ENCODE measurements at regions not wholly inside any gene's neighbourhood (a gene's known extent, or its start where the extent isn't known, plus 50 kb on each side); places are given as distances from the start of the nearest gene placed in this dataset.

- no peak for DNase-seq (ENCODE audit: low spot score)
These were observed 105.2 kb upstream of the TAF1B start for GRCh38 chr2:9738062-9738461.

- DNase-seq (ENCODE audit: low spot score), result no peak
These were observed 104.5 kb upstream of the TAF1B start for GRCh38 chr2:9738535-9739496.

DNA sequence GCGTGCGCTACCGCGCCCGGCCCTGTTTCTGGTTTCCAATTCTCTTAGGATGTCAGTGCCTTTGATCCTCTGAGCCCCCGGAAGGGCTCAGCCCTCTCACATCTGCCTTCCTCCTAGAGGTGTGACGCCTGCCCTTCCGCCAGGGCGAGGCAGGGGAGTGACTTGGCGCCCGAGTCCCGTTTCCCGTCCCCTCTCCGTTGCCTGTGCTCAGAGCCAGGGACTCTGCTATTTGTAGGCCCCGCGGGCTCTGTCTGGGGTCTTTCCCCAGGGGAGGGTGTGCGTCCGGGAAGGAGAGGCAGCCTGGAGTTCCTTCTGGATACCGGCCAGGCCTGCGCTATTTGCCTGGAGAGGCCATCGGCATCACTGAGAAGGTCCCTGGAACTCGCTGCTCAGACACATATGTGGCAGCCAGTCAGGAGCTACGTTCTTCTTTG, 103.7 kb upstream of the TAF1B start:
- no peak for DNase-seq (ENCODE audit: low spot score)

DNA sequence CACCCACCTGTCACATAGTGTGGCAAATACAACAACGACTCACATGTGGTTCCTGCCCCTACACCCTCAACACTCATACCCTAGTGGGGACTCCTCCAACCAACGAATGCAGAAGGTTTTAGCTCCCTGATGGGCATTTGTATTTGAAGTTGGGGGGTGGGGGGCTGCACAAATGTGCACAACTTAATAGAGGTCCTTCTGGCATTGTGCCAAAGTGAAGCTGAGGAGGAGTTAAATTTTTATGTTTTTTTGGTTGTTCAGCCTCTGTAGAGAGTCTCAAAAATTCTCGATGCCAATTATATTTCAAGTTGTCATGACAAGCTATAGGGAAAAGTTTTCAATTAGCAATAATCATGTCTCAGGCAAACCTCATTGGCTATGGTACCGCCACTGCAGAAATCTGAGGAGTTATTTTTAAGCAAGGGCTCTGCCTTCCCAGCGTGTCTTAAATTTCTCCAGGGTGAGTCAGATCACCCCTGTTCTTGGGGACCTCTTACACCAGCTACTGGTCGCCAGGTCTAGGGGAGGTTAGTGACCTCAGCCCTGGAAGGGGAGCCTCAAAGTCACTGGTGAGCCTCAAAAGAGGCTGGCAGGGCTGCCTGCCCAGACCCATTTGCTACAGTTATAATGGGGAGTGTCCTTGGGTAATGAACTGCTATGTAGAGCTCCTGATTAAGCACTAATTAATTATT, 102.7 kb upstream of the TAF1B start:
- no peak for DNase-seq (ENCODE audit: low spot score)

- no peak for DNase-seq (ENCODE audit: low spot score)
These were observed 102.2 kb upstream of the TAF1B start for GRCh38 chr2:9741110-9741509.

DNA sequence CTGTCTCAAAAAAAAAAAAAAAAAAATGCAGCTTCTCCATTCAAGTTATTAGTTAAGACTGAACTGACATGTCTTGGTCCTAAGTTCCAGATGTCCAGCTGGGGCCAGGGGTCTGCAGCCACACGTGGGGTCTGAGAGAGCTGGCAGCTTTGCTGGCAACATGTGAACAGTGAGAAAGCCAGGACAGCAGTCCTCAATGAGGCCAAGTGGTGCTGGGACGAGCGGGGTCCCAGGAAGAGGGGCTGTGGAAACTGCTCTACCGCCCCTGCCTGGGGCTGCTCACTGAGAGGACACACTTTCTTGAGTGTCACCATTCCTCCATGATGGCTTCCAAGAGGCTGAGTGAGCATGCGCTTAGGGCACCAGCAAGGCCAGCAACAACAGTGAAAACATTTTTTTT, 100.7 kb upstream of the TAF1B start:
- no peak for DNase-seq (ENCODE audit: low spot score)

GRCh38 chr2:9744256-9745004, 98.8 kb upstream of the TAF1B start:
- no peak for DNase-seq (ENCODE audit: low spot score)

DNA sequence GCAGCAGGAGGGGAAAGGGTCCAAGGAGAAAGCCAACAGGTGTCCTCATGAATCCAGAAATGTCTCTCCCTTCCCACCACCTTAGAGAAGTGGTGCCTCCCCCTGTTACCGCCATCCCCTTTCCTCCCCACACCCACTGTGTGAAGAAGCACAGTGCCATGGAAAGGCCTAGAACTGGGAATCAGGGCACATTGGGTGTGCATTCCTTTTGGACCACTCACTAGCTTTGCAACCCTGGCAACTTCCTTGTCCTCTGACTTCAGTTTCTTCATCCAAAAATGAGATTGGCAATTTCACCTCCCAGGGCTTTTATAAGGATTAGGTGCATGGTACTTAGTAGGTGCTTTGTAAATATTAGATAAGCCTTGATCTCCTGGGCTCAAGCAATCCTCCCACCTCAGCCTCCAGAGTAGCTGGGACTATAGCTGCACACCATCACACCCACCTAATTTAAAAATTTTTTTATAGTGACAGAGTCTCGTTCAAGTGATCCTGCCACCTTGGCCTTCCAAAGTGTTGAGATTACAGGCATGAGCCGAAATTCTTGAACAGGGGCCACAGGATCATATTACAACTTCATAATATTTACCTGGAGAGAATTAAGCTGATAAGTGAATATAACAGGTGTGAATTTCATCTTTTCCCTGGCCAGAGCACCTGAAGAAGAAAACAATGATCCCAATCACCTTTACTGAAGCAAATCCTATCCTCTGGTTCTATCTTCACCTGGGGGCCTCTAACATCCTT, 97.9 kb upstream of the TAF1B start:
- DNase-seq (ENCODE audit: low spot score), result no peak

DNA sequence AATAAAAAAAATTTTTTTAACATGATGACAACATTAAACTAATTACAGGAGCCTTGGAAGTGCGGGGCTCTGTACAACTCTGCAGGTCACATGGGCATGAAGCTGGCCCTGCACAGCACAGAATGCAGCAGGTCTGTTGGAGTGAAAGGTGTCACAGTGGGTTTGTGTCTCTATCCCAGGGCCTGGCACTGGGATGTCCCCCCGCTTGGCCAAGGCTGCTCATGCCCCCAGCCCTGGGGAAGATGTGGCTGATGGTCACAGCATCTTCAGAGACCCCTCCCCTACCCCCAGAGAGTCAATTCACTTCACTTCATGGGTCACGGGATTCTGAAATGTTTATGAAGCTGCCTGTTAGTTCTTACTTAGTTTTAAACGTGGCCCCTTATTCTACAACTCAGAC, 95.9 kb upstream of the TAF1B start:
- no peak for DNase-seq (ENCODE audit: low spot score)

GRCh38 chr2:9748577-9748976, 94.7 kb upstream of the TAF1B start:
- DNase-seq (ENCODE audit: low spot score), result no peak

DNA sequence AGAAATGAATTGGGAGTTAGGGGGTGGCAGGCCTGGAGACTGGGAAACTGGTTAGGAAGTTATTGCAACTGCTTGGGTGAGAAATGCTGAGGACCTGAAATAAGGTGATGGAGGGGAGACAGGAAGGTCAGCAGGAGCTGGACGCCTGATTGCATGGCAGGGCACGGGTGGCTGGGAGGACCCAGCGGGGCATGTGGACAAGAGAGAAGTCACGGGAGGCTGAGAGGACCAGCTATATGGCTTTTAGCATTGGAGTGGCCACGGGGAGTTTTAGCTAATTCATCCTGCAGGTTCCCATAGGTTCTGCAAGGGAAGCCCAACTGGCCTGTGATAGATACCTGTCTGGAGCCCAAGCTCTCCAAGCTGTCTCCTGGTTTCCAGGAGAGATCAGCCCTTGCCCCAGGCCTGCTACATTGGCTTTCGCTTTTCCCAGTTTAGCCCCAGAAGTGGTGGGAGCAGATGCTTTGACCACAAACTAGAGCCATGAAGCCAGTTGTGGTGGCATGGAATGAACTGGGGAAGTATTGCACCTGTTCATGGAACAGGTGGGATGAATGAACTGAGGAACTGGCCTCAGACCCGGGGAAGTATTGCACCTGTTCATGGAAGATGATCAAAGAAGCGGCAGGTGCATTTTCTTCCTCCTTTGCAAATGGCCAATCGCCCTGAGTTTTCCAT, 93.6 kb upstream of the TAF1B start:
- DNase-seq (ENCODE audit: low spot score), result no peak

- no peak for DNase-seq (ENCODE audit: low spot score)
These were observed 92.8 kb upstream of the TAF1B start for GRCh38 chr2:9750224-9751215.

DNA sequence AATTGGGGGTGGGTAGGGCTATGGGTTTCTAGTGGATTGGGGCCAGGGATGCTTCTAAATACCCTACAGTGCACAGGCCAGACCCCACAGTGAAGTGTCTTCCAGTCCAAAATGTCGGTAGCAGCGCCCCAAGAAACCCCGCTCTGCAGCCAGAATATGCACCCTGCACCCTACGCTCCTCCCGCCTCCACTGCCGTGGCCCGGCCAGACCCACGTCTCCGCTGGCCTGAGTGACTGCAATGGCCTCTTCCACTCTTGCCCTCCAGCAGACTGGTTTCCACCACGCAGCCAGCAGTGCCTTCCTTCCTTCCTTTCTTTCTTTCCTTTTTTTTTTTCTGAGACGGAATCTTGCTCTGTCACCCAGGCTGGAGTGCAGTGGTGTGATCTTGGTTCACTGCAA, 91.4 kb upstream of the TAF1B start:
- no peak for DNase-seq (ENCODE audit: low spot score)

DNA sequence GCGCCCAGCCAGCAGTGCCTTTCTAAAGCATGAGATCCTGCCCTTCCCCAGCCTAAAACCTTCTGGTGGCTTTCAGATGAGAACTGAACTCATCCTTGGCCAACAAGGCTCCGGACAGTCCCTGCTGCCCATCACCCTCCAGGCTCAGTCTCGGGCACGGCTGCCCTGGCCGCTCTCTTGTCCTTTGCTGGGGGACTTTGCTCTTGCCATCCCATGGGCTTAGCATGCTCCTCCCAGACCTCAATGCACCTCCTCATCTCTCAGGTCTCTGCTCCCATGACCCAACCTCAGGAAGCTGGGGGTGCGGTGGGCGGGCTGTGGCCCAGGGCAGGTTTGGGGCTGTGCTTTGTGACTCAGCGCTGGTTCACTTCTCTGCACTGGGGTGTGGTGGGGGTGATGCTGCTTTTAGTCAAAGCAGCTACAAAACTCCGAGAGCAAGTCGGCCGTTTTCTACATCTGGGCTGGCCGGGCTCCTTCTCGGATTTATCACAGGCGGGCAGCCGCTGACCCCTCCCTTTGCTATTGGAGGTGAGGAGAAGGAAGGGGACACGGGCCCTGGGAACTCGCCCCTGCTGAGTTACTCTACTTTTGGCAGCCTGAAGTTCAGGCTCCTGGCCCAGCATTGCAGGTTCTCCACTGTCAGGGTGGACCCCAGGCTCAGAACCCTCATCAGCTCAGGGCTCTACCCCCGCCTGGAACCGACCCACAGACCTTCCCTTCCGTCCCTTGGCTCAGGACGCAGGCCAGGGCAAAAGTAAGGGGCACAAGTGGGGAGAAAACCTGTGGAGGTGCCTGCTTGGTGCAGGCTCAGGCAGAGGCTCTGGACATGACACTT, 90.6 kb upstream of the TAF1B start:
- DNase-seq (ENCODE audit: low spot score), result no peak

DNA sequence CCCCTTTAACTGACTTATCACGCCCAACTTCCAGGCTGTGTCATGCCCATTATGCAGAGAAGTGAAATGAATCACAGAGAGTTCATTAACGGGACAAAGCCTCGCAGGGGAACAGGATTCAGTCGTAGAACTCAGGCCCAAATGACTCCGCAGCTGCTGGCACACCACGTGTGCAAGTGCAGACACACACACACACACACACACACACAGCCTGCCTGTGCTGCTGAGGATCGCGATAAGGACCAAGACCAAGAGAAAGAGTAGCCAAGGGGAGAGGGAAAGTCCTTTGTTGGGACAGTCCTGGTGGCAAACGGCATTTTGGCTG, 90.0 kb upstream of the TAF1B start:
- no peak for DNase-seq (ENCODE audit: low spot score)

- no peak for DNase-seq (ENCODE audit: low spot score)
These were observed 89.4 kb upstream of the TAF1B start for GRCh38 chr2:9753665-9754531.

DNA sequence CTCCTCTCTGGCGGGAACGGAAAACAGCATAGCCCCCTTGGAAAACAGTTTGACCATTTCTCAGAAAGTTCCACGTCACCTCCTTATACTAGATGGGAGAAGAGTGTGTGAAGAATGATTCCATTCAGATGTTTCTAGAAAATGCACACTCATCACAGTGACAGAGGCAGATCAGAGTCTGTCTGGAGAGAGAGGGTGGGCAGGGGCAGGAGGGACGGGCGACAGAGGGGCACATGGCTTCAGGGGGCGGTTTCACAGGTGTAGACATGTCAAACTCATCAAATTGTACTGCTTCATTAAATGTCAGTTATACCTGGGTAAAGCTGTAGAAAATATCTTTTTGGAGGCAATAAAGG, 88.8 kb upstream of the TAF1B start:
- DNase-seq (ENCODE audit: low spot score), result no peak

GRCh38 chr2:9755008-9755407, 88.3 kb upstream of the TAF1B start:
- DNase-seq (ENCODE audit: low spot score), result no peak

All from mesenteric fat pad (tissue), 1 donor.